Astrocyte (in vitro differentiated cells and primary cell): ENCODE measurements at regions not wholly inside any gene's neighbourhood (a gene's known extent, or its start where the extent isn't known, plus 50 kb on each side); places are given as distances from the start of the nearest gene placed in this dataset.

Source experiments
- DNase-seq: peaks from one replicate; pipeline ENCODE4 v3.0.0-alpha.2; 2010; ENCODE audit warnings: low read depth
- FAIRE-seq: peaks from 2 replicates; lab custom pipeline; 2011; peaks lifted over from hg19 to GRCh38; lab: Jason Lieb, UNC
- H2AFZ ChIP-seq: 2 replicates; pipeline ENCODE4 v1.6.0; 2012; ENCODE audit warnings: low read depth, low read length, inconsistent platforms
- H3K27ac ChIP-seq: 2 replicates; pipeline ENCODE4 v1.5.1; 2011; ENCODE audit warnings: low read depth, low read length, inconsistent platforms
- H3K27me3 ChIP-seq: 2 replicates; pipeline ENCODE4 v1.6.0; 2011; ENCODE audit warnings: low read length, inconsistent platforms; ENCODE audit not compliant: insufficient read depth
- H3K36me3 ChIP-seq: 2 replicates; pipeline ENCODE4 v1.5.1; 2011; ENCODE audit warnings: low read length, inconsistent platforms; ENCODE audit not compliant: insufficient read depth
- H3K4me1 ChIP-seq: 2 replicates; pipeline ENCODE4 v1.5.1; 2011; ENCODE audit warnings: low read length, inconsistent platforms; ENCODE audit not compliant: insufficient read depth
- H3K4me2 ChIP-seq: 2 replicates; pipeline ENCODE4 v1.6.0; 2012; ENCODE audit warnings: low read length, inconsistent platforms
- H3K4me3 ChIP-seq: 2 replicates; pipeline ENCODE4 v1.5.1; 2011; ENCODE audit warnings: low read depth, mild to moderate bottlenecking, low read length, inconsistent platforms; ENCODE audit not compliant: insufficient read depth
- H3K79me2 ChIP-seq: 2 replicates; pipeline ENCODE4 v1.6.0; 2012; ENCODE audit warnings: mild to moderate bottlenecking, low read length, inconsistent platforms; ENCODE audit not compliant: insufficient read depth
- H3K9ac ChIP-seq: 2 replicates; pipeline ENCODE4 v1.6.0; 2012; ENCODE audit warnings: mild to moderate bottlenecking, low read length, inconsistent platforms
- H3K9me3 ChIP-seq: 2 replicates; pipeline ENCODE4 v1.5.1; 2012; ENCODE audit warnings: low read depth, mild to moderate bottlenecking, low read length, inconsistent platforms; ENCODE audit not compliant: insufficient read depth
- H4K20me1 ChIP-seq: 2 replicates; pipeline ENCODE4 v1.6.0; 2012; ENCODE audit warnings: low read length, inconsistent platforms; ENCODE audit not compliant: insufficient read depth
- H3K27ac Mint-ChIP-seq: one replicate; pipeline ENCODE4 v1.8.0; 2021; ENCODE audit warnings: mild to moderate bottlenecking, mixed read lengths; ENCODE audit not compliant: unreplicated experiment
- H3K27me3 Mint-ChIP-seq: one replicate; pipeline ENCODE4 v1.8.0; 2021; ENCODE audit warnings: low read depth, mixed read lengths; ENCODE audit not compliant: unreplicated experiment
- H3K36me3 Mint-ChIP-seq: one replicate; pipeline ENCODE4 v1.8.0; 2021; ENCODE audit warnings: low read depth, mixed read lengths; ENCODE audit not compliant: unreplicated experiment
- H3K4me1 Mint-ChIP-seq: one replicate; pipeline ENCODE4 v1.8.0; 2021; ENCODE audit warnings: low read depth, mixed read lengths; ENCODE audit not compliant: unreplicated experiment
- H3K4me3 Mint-ChIP-seq: one replicate; pipeline ENCODE4 v1.8.0; 2021; ENCODE audit warnings: mild to moderate bottlenecking, moderate library complexity, mixed read lengths; ENCODE audit not compliant: unreplicated experiment
- H3K9me3 Mint-ChIP-seq: one replicate; pipeline ENCODE4 v1.8.0; 2021; ENCODE audit warnings: mild to moderate bottlenecking, mixed read lengths; ENCODE audit not compliant: unreplicated experiment
- CTCF ChIP-seq: IDR thresholded peaks from 2 replicates; pipeline ENCODE4 v1.5.1; 2011; ENCODE audit warnings: low read depth, mild to moderate bottlenecking, inconsistent platforms, low read length, moderate library complexity; ENCODE audit not compliant: insufficient read depth
- EZH2 ChIP-seq: IDR thresholded peaks from 2 replicates; pipeline ENCODE4 v1.6.1; 2012; ENCODE audit warnings: mild to moderate bottlenecking, low read length, inconsistent platforms; ENCODE audit not compliant: insufficient read depth

GRCh38 chr2:8243748-8244400 is 438.0 kb upstream of the ID2 start:
- Mint-ChIP-seq H3K9me3 (peaks cover 22% of the 10 kb centered on the region), H3K27me3 (peaks cover 8% of the 10 kb centered on the region), H3K4me3 (no peak overlapping the region), H3K27ac (no peak overlapping the region), H3K4me1 (peaks cover 3% of the 10 kb centered on the region), H3K36me3 (peaks cover 2% of the 10 kb centered on the region)
- FAIRE-seq = no peak
- Histone ChIP-seq H3K36me3 (no peaks in the 10 kb centered on the region), H3K4me1 (no peaks in the 10 kb centered on the region), H3K4me3 (no peak overlapping the region), H3K4me2 (no peak overlapping the region), H3K27ac (no peak overlapping the region), H4K20me1 (no peaks in the 10 kb centered on the region), H2AFZ (no peak overlapping the region), H3K79me2 (no peaks in the 10 kb centered on the region), H3K9ac (no peak overlapping the region), H3K27me3 (no peaks in the 10 kb centered on the region), H3K9me3 (peaks cover 3% of the 10 kb centered on the region)
- TF ChIP-seq EZH2 (no peak), CTCF (no peak)
- DNase-seq = no peak

GRCh38 chr2:8244639-8245038 is 437.2 kb upstream of the ID2 start:
- no peak overlapping the region for H3K27ac Mint-ChIP-seq
- H3K4me1 Mint-ChIP-seq = peaks cover 3% of the 10 kb centered on the region
- no peaks in the 10 kb centered on the region for H3K4me1 ChIP-seq
- no peaks in the 10 kb centered on the region for H4K20me1 ChIP-seq
- peaks cover 3% of the 10 kb centered on the region for H3K9me3 ChIP-seq
- H3K27ac ChIP-seq = no peak overlapping the region
- no peaks in the 10 kb centered on the region for H3K27me3 ChIP-seq
- no peak for DNase-seq
- no peaks in the 10 kb centered on the region for H3K79me2 ChIP-seq
- peaks cover 2% of the 10 kb centered on the region for H3K36me3 Mint-ChIP-seq
- peaks cover 22% of the 10 kb centered on the region for H3K9me3 Mint-ChIP-seq
- no peak for FAIRE-seq
- H3K36me3 ChIP-seq = no peaks in the 10 kb centered on the region
- H3K4me2 ChIP-seq = no peak overlapping the region
- H3K9ac ChIP-seq = no peak overlapping the region
- no peak for TF ChIP-seq CTCF
- TF ChIP-seq EZH2 = no peak
- no peak overlapping the region for H2AFZ ChIP-seq
- H3K4me3 Mint-ChIP-seq = no peak overlapping the region
- H3K4me3 ChIP-seq = no peak overlapping the region
- H3K27me3 Mint-ChIP-seq = peaks cover 7% of the 10 kb centered on the region

GRCh38 chr2:8246137-8246536 is 435.7 kb upstream of the ID2 start:
- Histone ChIP-seq H3K27me3 (no peaks in the 10 kb centered on the region), H4K20me1 (no peaks in the 10 kb centered on the region), H3K27ac (no peak overlapping the region), H3K4me3 (no peak overlapping the region), H3K36me3 (no peaks in the 10 kb centered on the region), H3K4me2 (no peak overlapping the region), H2AFZ (no peak overlapping the region), H3K4me1 (no peaks in the 10 kb centered on the region), H3K9me3 (peaks cover 3% of the 10 kb centered on the region), H3K79me2 (no peaks in the 10 kb centered on the region), H3K9ac (no peak overlapping the region)
- Mint-ChIP-seq H3K4me3 (no peak overlapping the region), H3K36me3 (peaks cover 2% of the 10 kb centered on the region), H3K27me3 (peaks cover 3% of the 10 kb centered on the region), H3K9me3 (peaks cover 22% of the 10 kb centered on the region), H3K4me1 (peaks cover 3% of the 10 kb centered on the region), H3K27ac (no peak overlapping the region)
- TF ChIP-seq EZH2 = no peak
- TF ChIP-seq CTCF = no peak
- FAIRE-seq = no peak
- DNase-seq = no peak
